ENCODE measurements at regions not wholly inside any gene's neighbourhood (a gene's known extent, or its start where the extent isn't known, plus 50 kb on each side); places are given as distances from the start of the nearest gene placed in this dataset.

GRCh38 chr11:71133946-71134345 is 118.4 kb downstream of the SHANK2 start:
- TF ChIP-seq CTCF (IDR thresholded peaks at IDR 0.05; ENCODE audit: insufficient read depth, low read depth, low read length) (no peak), EZH2 (IDR thresholded peaks at IDR 0.05; ENCODE audit: insufficient read depth, low read length) (no peak)
